ENCODE measurements at regions not wholly inside any gene's neighbourhood (a gene's known extent, or its start where the extent isn't known, plus 50 kb on each side); places are given as distances from the start of the nearest gene placed in this dataset.

GRCh38 chr2:236951830-236952475 lies 133.7 kb upstream of the COPS8 start:
- Histone ChIP-seq H3K36me3 (replicated peaks) (no peaks in the 10 kb centered on the region), H3K9me3 (no peaks in the 10 kb centered on the region), H3K4me3 (no peak overlapping the region), H3K27me3 (ENCODE audit: low read depth) (no peaks in the 10 kb centered on the region), H3K4me1 (no peaks in the 10 kb centered on the region)
- in situ Hi-C loops (cut with MboI; ENCODE audit: low sequenced_read_pairs), result no loop called here
- DNase-seq (ENCODE audit: low spot score in 2 of 2), result no peak

GRCh38 chr2:236954641-236955040 lies 131.0 kb upstream of the COPS8 start:
- H3K4me1 ChIP-seq, result no peaks in the 10 kb centered on the region

GRCh38 chr2:236955521-236956030 lies 130.1 kb upstream of the COPS8 start:
- Histone ChIP-seq H3K36me3 (replicated peaks) (no peaks in the 10 kb centered on the region), H3K4me1 (no peaks in the 10 kb centered on the region), H3K4me3 (no peak overlapping the region), H3K27me3 (ENCODE audit: low read depth) (no peaks in the 10 kb centered on the region), H3K9me3 (no peaks in the 10 kb centered on the region)
- no peak for DNase-seq (ENCODE audit: low spot score in 2 of 2)
- in situ Hi-C loops (cut with MboI; ENCODE audit: low sequenced_read_pairs), result no loop called here

More at GRCh38 chr2:236954641-236955040, 131.0 kb upstream of the COPS8 start:
- no peak for DNase-seq (ENCODE audit: low spot score in 2 of 2)
- in situ Hi-C loops (cut with MboI; ENCODE audit: low sequenced_read_pairs), result no loop called here
- Histone ChIP-seq H3K9me3 (no peaks in the 10 kb centered on the region), H3K27me3 (ENCODE audit: low read depth) (no peaks in the 10 kb centered on the region), H3K4me3 (no peak overlapping the region), H3K36me3 (replicated peaks) (no peaks in the 10 kb centered on the region)

GRCh38 chr2:236956031-236956618 lies 129.6 kb upstream of the COPS8 start:
- Histone ChIP-seq H3K9me3 (no peaks in the 10 kb centered on the region), H3K27me3 (ENCODE audit: low read depth) (no peaks in the 10 kb centered on the region), H3K4me1 (no peaks in the 10 kb centered on the region), H3K4me3 (no peak overlapping the region), H3K36me3 (replicated peaks) (no peaks in the 10 kb centered on the region)
- in situ Hi-C loops (cut with MboI; ENCODE audit: low sequenced_read_pairs), result no loop called here
- no peak for DNase-seq (ENCODE audit: low spot score in 2 of 2)

- DNase-seq (ENCODE audit: low spot score in 2 of 2), result no peak
Observed at GRCh38 chr2:236956641-236957040, 129.0 kb upstream of the COPS8 start.

GRCh38 chr2:236959036-236959435 lies 126.7 kb upstream of the COPS8 start:
- in situ Hi-C loops (cut with MboI; ENCODE audit: low sequenced_read_pairs), result no loop called here
- Histone ChIP-seq H3K4me3 (no peak overlapping the region), H3K36me3 (replicated peaks) (no peaks in the 10 kb centered on the region), H3K9me3 (no peaks in the 10 kb centered on the region), H3K27me3 (ENCODE audit: low read depth) (no peaks in the 10 kb centered on the region), H3K4me1 (no peaks in the 10 kb centered on the region)
- DNase-seq (ENCODE audit: low spot score in 2 of 2), result no peak

More at GRCh38 chr2:236956641-236957040, 129.0 kb upstream of the COPS8 start:
- H3K9me3 ChIP-seq, result no peaks in the 10 kb centered on the region
- in situ Hi-C loops (cut with MboI; ENCODE audit: low sequenced_read_pairs), result no loop called here
- H3K27me3 ChIP-seq (ENCODE audit: low read depth), result no peaks in the 10 kb centered on the region
- H3K4me3 ChIP-seq, result no peak overlapping the region
- no peaks in the 10 kb centered on the region for H3K36me3 ChIP-seq (replicated peaks)
- H3K4me1 ChIP-seq, result no peaks in the 10 kb centered on the region

- in situ Hi-C loops (cut with MboI; ENCODE audit: low sequenced_read_pairs), result no loop called here
- Histone ChIP-seq H3K36me3 (replicated peaks) (no peaks in the 10 kb centered on the region), H3K27me3 (ENCODE audit: low read depth) (no peaks in the 10 kb centered on the region), H3K9me3 (no peaks in the 10 kb centered on the region), H3K4me1 (no peaks in the 10 kb centered on the region), H3K4me3 (no peak overlapping the region)
- no peak for DNase-seq (ENCODE audit: low spot score in 2 of 2)
Observed at GRCh38 chr2:236959876-236960275, 125.8 kb upstream of the COPS8 start.

- H3K9me3 ChIP-seq, result no peaks in the 10 kb centered on the region
- H3K27me3 ChIP-seq (ENCODE audit: low read depth), result no peaks in the 10 kb centered on the region
- no peaks in the 10 kb centered on the region for H3K36me3 ChIP-seq (replicated peaks)
- no peak overlapping the region for H3K4me3 ChIP-seq
- in situ Hi-C loops (cut with MboI; ENCODE audit: low sequenced_read_pairs), result no loop called here
- H3K4me1 ChIP-seq, result no peaks in the 10 kb centered on the region
- DNase-seq (ENCODE audit: low spot score in 2 of 2), result no peak
Observed at GRCh38 chr2:236960531-236960930, 125.2 kb upstream of the COPS8 start.

- Histone ChIP-seq H3K27me3 (ENCODE audit: low read depth) (no peaks in the 10 kb centered on the region), H3K4me3 (no peak overlapping the region), H3K36me3 (replicated peaks) (no peaks in the 10 kb centered on the region), H3K4me1 (no peaks in the 10 kb centered on the region), H3K9me3 (no peaks in the 10 kb centered on the region)
- DNase-seq (ENCODE audit: low spot score in 2 of 2), result no peak
- in situ Hi-C loops (cut with MboI; ENCODE audit: low sequenced_read_pairs), result no loop called here
Observed at GRCh38 chr2:236962816-236963215, 122.9 kb upstream of the COPS8 start.

GRCh38 chr2:236963631-236964182 lies 122.0 kb upstream of the COPS8 start:
- Histone ChIP-seq H3K27me3 (ENCODE audit: low read depth) (no peaks in the 10 kb centered on the region), H3K36me3 (replicated peaks) (no peaks in the 10 kb centered on the region), H3K4me1 (no peaks in the 10 kb centered on the region), H3K9me3 (no peaks in the 10 kb centered on the region), H3K4me3 (no peak overlapping the region)
- in situ Hi-C loops (cut with MboI; ENCODE audit: low sequenced_read_pairs), result no loop called here
- DNase-seq (ENCODE audit: low spot score in 2 of 2), result no peak

GRCh38 chr2:236964291-236964690 lies 121.4 kb upstream of the COPS8 start:
- H3K4me1 ChIP-seq, result no peaks in the 10 kb centered on the region
- in situ Hi-C loops (cut with MboI; ENCODE audit: low sequenced_read_pairs), result no loop called here
- no peaks in the 10 kb centered on the region for H3K36me3 ChIP-seq (replicated peaks)
- H3K9me3 ChIP-seq, result no peaks in the 10 kb centered on the region
- DNase-seq (ENCODE audit: low spot score in 2 of 2), result no peak
- no peak overlapping the region for H3K4me3 ChIP-seq
- H3K27me3 ChIP-seq (ENCODE audit: low read depth), result no peaks in the 10 kb centered on the region

GRCh38 chr2:236965021-236965840 lies 120.5 kb upstream of the COPS8 start:
- Histone ChIP-seq H3K27me3 (ENCODE audit: low read depth) (no peaks in the 10 kb centered on the region), H3K9me3 (no peaks in the 10 kb centered on the region), H3K36me3 (replicated peaks) (no peaks in the 10 kb centered on the region), H3K4me1 (no peaks in the 10 kb centered on the region), H3K4me3 (no peak overlapping the region)
- no peak for DNase-seq (ENCODE audit: low spot score in 2 of 2)
- in situ Hi-C loops (cut with MboI; ENCODE audit: low sequenced_read_pairs), result no loop called here

- in situ Hi-C loops (cut with MboI; ENCODE audit: low sequenced_read_pairs), result no loop called here
- DNase-seq (ENCODE audit: low spot score in 2 of 2), result no peak
Observed at GRCh38 chr2:236965841-236966096, 119.9 kb upstream of the COPS8 start.

GRCh38 chr2:236967499-236967783 lies 118.2 kb upstream of the COPS8 start:
- DNase-seq (ENCODE audit: low spot score in 2 of 2), result no peak
- no peaks in the 10 kb centered on the region for H3K9me3 ChIP-seq
- no peaks in the 10 kb centered on the region for H3K36me3 ChIP-seq (replicated peaks)
- in situ Hi-C loops (cut with MboI; ENCODE audit: low sequenced_read_pairs), result no loop called here
- H3K4me1 ChIP-seq, result no peaks in the 10 kb centered on the region
- H3K4me3 ChIP-seq, result no peak overlapping the region
- H3K27me3 ChIP-seq (ENCODE audit: low read depth), result no peaks in the 10 kb centered on the region

More at GRCh38 chr2:236965841-236966096, 119.9 kb upstream of the COPS8 start:
- Histone ChIP-seq H3K4me3 (no peak overlapping the region), H3K27me3 (ENCODE audit: low read depth) (no peaks in the 10 kb centered on the region), H3K36me3 (replicated peaks) (no peaks in the 10 kb centered on the region), H3K9me3 (no peaks in the 10 kb centered on the region), H3K4me1 (no peaks in the 10 kb centered on the region)

Data from HAP-1 (cell line).